ENCODE measurements at regions not wholly inside any gene's neighbourhood (a gene's known extent, or its start where the extent isn't known, plus 50 kb on each side); places are given as distances from the start of the nearest gene placed in this dataset.

DNA sequence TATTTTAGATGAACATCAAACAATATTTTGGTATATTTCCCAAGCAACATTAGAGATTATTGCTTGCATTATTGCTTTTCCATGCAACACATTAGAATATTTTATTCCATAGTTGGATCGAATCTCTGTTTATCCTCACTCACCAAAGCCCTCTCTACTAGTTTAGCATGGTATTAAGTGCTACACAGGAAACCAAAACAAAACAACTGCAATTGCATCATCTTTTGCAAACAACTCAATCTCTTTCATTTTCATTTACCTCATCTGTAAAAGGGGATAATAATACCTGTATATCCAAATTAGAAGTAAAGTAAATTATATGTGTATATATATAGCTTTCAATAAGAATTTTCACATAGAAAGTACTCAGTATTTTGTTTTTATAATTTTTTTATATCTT lies 147.8 kb upstream of the PCDH9 start:
- DNase-seq: no peak

DNA sequence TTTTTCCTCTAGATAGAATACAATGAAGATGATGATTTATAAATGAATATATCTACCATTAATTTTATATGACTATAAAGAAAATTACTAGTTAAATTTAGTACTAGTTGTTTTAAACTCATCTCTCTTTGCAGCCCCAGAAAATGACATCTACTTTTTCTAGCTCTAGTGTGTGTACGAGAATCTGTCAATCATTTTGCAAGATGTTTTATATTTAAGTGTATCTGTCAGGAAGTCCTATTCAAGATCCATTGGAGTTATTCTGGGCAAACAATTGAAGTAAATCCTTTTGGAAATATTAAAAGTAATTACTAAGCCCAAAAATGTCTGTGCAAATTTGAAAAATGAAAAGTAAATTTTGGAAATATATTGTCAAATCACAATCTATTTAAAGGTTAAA lies 144.3 kb upstream of the PCDH9 start:
- no peak for DNase-seq

DNA sequence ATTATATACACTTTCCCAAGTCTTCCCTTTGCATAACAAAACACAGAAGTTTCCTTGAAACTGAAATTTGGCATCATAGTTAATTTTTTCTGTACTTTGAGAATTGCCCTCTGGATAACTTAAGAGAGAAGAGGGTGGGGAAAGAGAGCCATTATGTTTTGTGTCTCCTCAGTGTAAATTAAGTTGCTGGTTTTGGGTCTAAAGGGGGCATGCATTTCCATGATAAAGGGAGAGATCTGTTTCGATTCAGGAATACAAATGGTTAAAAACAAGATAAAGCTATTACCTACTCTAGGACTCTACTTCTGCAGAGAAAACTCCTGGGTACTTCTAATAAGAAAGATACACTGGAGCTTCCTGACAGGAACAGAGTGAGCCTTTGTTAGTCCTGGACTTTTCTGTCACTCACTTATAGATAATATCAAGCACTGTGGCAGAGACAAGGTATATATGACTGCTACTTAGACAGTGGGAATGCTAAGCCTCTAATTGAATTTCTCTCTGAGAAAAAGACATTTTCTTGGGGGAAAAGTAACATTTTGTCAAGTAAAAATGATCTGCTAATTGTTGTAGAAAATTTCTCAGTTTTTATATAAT lies 142.8 kb upstream of the PCDH9 start:
- no peak for DNase-seq

DNA sequence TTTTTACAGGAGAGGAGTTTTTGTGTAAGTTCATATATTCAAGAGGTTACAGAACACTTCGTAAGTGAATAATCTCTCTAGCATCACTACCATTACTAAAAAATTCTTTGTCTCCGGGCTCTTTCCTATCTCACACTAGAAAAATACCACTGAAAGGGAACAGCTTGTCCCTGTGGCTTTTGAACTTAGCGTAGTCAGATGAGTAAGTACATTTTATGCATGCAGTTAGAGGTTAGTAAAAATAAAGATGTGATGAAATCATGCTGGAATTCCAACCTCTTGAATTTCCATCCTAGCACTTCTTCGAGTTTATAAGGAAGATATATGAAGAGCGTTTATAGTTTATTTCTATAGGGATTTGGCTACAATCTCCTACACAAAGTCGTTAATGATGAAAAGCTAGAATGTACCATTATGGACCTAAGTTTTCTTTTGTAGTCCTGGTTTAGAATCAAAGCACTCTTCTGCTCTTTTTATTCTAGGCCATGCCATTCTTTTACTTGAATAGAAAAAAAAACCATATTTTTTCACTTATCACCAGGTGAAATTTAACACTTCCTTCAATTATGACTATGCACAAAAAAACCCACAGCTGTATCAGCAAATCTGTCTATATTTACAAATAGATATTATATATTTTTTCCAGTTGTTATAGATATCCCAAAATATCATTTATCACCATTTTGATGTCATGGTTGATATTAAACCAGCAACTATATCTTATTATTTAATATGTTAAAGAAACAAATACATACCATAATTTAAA lies 139.9 kb upstream of the PCDH9 start:
- DNase-seq: no peak

DNA sequence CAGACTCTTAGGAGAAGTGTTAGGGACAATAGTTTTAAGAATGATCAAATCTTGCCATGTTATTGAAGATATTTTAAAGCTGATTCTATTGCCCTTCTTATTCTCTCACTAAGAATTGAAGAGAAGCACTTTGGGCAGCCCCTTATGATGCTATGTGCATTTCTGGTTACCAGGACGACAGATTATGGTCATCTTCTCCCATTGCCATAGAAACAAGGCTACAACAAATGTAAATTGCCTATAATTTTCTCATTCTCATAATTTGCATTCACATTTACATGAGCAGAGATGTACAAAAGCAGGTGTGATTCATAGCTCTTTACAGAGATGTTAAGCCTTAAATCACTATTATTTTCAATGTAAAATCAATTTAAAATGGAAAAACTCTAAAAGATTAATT lies 137.3 kb upstream of the PCDH9 start:
- no peak for DNase-seq

DNA sequence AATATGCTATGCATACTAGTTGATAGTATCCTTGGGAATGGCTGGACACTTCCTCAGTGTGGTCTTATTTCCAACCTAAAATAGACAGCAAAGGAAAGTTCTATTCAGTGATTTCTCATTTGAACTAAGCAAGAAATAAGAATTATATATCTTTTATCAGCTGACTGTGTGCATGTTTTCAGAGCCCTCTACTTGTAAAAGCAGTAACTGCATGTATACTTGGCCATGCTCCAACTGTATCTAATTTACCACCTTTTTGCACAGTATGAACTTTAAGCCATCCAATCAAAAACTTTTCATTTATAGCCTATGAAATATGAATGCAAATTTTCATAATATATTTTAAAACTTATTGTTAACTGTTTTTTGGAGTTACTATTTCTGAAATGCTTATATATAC lies 136.4 kb upstream of the PCDH9 start:
- DNase-seq: no peak

DNA sequence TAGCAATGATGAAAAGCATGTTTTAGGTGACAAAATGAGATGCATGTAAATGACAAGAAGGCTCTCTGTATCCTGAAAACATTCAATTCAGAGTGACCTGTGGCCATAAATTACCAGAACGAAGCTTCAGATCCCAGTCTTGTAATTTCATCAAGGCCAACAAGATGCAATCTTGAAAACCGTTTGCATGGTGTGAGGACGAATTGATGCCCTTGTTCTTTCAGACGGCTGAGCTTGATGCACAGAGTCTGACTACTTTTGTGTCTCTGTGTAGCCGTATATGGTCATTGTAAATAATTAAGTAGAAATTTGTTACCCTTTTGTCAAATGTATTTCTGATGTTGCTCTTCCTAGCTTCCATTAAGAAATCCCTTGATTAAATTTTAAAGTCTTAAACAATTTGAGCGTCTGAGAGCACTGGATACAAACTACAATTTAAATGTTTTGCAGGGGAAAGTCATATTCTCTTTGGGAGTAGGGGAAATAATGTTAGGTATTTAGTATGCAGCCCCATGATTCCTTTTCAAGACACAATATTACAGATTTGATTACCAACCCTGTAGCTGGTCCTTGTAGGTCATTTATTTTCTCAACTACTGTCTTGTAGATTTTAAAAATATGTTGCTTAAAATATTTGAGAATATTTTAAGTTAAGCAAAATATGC lies 125.8 kb upstream of the PCDH9 start:
- no peak for DNase-seq

DNA sequence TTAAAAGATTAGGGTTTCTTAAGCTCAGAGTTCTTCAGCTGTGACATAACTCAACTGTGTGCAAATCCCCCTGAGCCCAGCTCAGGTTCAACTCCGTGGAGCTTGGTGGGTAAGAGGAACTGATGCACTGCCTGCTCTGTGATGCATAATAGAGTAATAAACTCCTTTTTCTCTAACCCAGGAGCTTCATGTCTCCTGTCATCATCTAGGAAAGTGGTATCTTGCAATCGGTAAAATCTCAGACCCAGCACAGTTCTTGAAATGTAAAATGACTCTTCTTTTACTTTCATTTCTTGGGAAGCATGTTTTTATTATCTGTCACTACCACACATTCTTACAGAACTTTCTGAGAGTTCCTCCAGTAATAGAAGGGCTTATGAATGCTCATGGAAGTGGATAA lies 123.8 kb upstream of the PCDH9 start:
- no peak for DNase-seq

DNA sequence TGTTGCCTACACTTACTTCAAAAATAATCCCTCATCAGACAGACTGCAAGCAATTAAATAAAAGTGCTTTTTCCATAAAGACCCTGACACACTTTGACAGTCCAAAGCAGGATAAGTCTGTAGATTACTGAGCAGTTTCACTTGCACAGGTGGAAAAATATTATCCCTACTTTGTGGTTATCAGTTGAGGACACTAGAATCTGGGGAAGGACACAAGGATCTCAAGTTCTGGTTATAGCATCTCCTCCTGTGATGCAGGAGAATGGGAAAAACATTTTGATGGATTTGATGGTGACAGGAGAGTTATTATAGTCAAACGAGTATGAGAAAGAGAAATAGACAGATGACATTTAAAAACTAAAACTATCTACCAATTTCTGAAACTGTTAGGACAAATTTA lies 122.9 kb upstream of the PCDH9 start:
- no peak for DNase-seq

DNA sequence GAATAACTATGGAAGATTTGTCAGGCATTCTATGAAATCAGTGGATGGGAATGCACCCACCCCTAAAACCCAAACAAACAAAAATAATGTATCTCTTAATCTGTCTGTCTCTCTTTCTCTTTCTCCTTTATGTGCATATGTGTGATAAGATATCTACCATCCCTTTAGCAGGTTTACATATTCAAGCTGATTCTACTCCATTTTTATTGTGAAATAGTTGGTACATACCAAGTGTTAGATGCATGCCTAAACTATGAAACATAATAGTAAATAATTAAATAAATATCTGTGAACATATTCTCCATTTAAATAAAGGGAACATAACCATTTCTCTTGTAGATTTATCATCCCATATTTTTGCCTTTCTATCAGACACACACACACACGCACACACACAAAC lies 121.8 kb upstream of the PCDH9 start:
- DNase-seq: no peak

DNA sequence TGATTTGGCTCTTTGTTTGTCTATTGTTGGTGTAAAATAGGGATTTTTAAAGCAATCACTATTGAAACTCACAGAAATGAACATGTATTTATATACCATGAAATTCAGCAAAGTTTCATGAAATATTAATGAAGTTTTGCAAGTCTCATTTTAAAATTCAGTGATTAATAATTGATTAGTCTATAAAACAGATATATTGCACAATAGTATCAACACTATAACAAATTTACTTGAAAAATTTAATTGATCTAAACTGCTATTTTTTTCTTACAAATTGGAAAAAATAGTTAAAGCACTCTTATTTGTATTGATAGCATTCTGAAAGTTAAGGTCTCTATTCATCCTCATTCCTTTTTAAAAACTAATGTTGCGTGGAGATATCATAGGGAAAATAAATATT lies 121.0 kb upstream of the PCDH9 start:
- no peak for DNase-seq

DNA sequence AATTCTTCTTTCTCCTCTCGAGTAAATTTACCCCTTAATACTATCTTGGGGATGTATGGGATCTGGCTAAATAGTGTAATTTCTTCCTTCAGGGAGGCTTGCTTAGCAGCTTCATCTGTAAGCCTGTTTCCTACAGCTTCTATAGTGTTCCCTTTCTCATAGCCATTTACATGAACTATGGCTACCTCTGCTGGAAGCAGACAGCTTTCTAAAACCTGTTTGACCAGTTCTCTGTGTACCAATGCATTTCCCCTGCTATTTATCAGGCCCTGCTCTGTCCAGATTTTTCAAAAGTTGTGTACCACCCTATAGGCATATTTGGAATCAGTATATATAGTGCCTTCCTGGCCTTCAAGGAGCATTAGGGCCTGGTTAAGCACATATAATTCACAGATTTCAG lies 113.6 kb upstream of the PCDH9 start:
- peak; percentile 36 for DNase-seq

DNA sequence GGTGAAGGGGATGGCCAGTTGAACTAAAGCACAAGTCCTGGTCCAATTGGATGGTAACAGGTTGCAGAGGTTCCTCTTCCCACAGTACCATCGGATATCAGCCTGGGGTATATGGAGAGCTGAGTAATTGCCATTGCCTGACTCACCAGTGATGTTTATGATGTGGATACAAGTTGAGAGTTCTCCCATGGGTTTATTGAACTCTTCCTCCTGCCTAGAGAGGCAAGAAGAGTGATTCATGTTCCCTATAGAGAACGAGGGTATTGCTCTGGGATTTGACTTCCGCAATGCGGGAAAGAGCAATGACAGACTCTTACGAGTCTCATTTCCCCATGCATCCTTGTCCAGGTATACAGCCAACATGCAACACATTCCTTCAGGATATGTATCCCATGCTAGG lies 111.3 kb upstream of the PCDH9 start:
- no peak for DNase-seq

DNA sequence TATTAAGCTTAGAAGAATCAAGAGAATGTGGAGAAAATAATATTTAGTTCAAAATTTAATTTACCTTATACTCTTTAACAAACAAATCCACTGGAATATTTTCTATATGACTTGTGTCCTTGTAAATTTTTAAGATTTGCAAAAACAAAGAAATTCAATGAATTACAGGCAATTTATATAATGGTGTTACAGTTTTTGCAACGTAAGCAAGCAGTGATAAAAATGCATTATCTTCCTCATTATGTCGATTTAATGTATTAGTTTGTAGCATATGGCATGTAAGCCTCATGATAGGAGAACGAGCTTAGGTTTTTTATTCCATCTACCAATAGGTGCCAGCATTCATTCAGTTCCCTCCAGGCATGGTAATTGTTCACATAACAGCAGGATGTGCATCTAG lies 100.0 kb upstream of the PCDH9 start:
- no peak for DNase-seq

DNA sequence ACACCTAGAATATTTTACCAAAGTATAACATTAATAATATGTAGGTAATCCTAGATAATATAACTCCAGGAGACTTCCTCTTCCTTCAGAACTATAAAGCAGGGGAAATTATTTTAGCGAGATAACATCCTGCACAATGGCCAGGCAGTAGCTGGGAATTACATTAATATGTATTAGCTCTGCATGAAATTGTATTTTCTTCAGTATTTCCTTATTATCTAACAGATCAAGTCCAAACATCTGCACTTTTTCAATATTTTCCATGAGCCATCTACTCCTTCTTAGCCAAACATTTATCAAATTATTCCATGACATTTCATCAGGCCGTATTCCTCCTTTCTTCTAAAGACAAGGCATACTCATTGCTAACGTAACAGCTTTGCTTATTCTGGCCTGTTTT lies 98.8 kb upstream of the PCDH9 start:
- DNase-seq: no peak

DNA sequence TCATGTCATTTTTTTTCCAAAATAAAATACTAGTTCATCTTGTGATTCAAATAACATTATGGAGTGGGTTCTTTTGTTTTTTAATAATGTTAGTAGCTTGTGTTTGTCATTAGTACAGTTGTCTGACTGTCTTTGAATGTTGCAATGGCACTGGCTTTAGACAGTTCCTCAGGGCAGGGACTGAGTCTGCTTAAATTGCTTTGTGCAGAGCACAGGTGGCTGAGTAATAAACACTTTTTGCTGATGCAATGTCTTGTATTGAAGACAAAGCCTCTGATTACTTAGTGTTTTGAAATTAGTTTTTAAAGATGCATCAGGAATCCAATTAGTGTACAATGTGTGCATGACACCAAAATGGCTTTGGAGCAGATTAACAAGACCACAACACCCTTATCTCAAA lies 88.7 kb upstream of the PCDH9 start:
- DNase-seq: no peak

DNA sequence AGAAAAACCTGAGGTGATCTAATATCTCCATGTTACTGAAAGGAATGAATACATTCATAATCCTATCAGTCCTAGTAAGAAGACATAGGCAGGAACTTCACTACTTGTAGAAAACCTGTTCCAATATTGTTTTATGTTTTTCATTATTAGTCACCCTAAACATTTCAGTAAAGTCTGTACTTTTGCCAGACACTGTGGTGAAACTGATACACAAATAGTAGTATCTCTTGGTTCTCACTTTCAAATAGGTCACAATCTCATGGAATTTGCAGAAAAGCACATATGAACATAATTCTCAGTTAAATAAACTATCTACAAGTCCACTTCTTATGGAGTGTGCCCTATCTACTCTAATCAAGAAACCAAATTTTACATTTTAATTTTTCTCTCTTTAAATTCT lies 88.3 kb upstream of the PCDH9 start:
- no peak for DNase-seq

DNA sequence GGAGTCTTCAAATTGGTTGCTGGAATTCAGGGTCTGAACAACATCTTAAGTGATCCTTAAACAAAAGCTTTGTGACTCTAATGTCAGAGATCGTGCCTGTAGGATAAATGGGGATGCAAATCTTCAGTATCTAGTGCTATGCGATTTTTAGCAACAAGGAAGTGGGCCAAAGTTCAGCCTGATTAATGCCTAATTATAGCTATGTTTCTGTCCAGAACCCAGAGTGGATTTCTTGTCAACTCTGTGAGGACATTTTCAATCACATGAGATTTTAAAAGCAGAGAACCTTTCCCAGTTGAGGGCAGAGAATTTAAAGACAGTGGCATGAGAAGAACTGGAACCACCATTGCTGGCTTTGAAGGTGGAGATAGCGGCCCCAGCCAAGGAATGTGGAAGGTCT lies 84.3 kb upstream of the PCDH9 start:
- no peak for DNase-seq

DNA sequence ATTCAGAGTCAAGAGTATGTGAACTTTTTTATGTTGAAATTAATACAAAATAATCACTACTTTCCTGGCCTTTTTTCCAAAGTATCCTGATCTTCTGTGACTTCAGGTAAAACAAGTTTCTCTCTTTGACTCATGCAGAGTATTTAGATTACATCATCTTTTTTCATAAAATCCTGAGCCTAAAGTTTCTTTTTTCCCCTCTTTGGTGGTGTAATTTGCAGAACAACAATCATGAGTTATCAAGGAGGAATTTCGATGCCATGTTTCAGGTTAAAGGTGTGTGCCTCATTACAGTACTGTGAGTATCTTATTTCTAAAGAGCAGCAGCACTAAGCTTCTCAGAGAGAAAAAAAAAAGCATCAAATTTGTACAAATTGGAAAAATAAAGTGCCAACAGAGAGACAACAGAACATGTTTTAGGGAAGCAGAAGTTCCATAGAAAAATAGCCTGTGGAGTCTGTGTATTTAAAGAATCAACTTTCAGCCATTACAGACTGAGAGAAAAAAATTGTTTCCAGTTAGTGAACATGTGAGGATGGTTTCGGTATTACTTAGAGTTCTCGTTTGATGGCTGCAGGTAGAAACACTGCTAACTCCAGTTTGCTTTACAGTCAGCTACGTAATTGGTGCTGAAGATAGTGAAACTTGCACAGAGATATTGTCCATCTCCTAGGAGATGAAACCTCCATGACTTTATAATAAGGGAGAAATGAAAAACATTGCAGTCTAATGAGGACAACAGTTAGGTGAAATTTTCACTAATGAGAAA lies 78.1 kb upstream of the PCDH9 start:
- DNase-seq: no peak

DNA sequence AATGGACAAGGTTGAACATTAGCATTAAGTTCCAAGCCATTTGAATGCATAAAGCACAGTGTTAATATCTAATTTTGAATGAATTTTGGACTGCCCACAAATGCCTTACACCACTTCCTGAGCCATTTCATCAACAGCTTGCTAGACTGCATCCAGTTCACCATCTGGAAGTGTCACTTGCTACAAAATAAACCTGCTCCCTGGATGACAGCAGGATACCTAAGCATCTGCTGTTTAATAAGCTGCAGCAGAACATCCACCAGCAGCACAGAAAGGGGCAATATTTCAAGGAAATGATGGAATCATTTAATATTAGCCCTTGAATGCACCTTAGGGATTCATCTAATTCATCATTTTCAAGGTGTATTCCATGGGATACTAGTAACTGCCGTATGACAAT lies 76.6 kb upstream of the PCDH9 start:
- DNase-seq: no peak

DNA sequence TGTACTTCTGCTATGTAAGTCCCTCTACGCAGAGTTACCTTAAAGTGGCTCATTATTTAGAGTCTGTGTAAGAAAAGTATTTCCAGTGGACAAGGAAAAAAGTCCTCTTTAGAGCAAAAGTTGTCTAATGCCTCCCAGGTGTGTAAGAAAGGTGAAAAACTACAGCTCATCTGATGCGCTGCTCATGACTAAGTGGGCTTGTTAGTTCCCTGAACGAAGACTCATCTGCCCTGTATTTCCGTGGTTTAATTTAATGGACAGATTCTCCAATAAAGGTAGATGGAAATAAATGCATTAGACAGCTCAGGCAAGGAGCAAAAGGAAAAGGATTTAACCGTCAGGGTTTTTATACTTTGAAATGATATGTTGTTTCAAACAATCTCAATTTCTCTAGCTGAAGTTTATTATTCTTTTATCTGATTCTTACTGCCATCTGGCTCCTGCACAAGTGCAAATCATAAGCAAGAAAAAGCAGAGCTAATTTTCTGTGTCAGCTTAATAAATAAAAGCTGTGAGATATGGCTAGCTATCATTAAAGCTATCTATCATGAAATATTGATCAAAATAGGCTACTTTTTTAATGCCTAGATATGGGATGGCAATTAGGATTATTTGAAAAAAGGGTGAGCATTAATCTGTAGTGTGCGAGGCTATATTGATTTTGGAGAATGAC lies 73.7 kb upstream of the PCDH9 start:
- no peak for DNase-seq

DNA sequence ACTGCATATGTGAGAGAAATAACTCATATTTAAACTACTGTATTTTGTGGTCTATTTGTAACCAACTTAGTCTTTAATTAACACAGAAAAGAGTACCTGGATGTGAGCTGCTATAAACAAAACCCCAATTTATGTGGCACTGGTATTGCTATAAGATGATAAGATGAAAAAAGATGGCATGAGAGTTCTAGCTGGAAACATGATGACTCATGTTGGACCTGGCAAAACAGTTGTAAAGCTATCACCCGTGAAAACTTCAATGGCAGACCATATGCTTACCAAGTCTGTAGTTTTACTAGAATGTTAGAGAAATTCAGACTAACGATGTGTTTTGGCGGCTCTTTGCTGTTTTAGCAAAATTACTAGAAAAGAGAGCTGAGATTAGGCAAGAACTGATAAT lies 69.6 kb upstream of the PCDH9 start:
- DNase-seq: no peak

DNA sequence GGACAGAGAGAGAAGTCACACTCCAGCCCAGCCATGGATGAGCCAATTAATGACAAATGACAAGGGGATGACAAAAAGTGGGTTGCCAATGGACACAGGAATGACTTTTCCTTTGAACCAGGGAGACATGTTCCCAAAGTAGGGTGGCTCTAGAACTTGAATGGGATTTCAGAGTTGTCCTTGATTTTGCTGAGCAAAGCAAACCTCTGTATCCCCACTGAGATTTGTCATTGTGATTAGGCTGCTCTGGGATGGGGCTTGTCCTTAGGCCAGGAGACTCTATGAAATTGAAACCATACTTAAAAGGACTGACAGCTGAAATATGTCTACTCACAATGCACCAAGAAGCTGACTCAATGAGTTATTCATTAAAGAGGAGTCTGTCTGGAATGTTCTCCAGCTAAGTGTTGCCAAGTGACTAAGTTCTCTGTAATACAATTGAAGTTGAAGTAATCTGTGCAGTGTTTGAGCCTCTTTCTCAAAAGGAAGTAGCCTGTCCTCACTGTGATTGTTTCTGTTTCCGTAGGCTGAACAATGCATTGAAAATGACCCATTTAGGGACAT lies 69.0 kb upstream of the PCDH9 start:
- no peak for DNase-seq
